ENCODE measurements at regions not wholly inside any gene's neighbourhood (a gene's known extent, or its start where the extent isn't known, plus 50 kb on each side); places are given as distances from the start of the nearest gene placed in this dataset.
A peak's percentile ranks its signal among the peaks of the same experiment; 100 is the strongest.
"Not testable (repeated sequence)": the region's sequence is repeated elsewhere in the genome, so short reads cannot be mapped to it uniquely, and the experiment has no call there.

DNA sequence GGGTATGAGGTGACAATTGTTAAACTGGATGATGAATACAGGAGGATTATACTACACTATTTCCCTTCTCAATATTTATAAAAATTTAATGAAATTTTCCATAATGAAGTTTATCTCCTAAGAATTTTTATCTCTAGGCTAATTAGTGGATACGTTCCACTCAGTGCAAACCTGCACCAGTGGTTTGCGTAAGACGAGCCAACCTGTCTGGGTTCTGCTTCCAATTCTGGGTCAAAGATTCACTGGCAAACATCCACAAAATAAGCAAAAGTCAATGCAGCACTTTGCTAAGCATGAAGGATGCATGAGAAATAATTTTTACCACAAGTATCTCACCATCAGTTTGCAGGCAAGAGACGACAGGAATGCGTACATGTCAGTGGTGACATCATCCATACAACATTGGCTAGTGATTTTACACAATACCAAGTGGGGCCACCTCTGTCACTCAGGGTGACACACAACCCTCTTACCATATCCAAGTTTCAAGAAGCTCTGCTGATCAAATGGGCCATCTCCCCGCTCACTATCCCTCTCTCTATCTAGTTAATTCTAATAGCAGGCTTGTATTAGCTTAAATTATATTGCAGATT is 51.7 kb downstream of the FAM50B start:
- no peak for DNase-seq

DNA sequence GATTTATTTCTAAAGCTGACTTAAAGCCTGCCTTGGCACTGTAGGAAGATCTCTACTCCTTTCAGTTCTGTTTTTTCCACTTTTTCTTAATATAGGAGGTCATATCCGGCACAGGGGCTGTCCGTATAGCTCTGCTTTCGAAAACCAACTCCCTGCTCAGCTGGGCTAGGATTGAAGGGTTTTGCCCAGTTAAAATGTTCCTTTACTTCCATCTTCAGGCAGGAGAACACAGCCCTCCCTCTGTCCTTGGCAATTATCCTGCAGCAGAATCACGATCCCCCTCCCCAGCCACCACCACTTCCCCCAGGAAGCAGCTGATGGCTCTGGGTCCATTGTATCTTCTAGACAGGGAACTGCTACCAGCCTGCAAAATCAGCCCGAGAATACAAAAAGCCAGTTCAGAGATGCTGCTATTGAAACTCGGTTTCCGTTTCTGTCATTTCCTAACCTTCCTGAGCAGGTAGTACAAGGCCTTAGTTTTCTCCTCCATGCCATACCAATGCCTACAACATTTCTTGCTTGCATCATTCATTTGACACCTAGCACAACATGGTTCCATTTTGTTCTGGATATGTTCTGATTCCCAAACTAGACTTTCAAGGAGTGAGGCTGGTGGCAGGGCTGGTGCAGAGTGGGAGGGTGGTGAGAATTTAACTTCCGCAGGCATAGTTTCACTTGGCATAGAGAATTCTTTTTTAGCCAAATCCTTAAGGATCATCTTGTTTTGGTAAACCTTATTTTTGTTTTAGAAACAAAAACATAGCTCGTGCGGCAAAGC is 53.9 kb downstream of the FAM50B start:
- no peak for DNase-seq

DNA sequence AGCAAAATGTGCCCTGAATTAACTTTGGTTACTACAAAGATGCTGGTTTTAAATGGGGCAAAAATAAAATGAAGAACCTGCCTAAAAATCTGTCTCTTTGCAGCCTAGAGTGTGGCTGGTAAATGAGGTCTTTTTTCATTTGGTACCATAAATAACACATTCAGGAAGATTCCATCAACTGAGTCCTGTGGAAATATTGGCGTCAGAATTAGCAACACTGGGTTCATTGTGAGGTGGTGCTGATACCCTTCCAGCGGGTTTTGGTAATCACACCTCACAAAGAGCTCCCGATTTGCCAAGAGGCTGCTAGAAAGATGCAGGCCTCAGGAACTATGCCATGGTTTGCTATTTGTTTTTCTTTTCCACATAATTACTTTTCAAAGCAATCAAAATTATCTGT is 55.3 kb downstream of the FAM50B start:
- no peak for DNase-seq

DNA sequence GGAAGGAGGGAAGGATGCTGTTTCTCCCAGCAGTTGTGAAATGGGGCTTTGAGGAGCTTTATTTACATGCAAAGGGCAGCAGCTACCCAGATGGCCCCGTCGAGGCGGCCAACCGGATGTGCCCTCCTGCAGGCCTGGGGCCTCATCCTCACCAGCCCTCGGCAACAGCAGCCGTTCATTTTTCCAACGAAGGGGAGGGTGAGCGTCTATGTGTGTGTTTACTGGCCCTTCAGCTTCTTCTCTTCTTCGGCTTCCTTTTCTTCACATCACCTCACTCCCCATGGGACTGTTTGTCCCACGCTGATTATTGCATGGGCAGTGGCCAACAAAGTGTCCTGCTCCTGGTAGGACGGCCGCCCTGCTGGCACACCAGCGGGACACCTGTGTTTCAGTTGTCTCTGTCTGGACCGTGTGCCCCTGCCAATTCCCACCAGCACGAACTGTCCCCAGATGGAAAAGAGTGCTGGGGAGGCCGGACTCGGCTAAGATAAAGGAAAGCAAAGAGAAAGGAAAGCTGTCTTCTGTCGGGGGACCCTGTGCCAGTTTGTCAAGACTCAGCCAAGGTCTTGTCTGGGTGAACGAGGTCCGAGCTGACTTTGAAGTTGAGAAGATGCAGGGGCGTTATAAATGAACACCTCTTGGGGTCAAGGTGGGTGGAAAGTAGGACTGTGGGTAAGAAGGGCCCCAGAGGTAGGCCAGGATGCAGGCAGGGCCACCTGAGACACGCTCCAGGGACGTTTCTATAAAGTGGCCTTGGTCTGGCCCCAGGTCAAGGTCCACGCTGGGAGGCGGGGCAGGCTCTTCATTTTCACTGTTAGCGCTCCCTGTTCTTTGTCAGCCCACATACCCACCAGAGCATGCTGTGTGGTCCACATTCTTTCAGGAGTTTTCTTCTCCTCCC is 57.0 kb downstream of the FAM50B start:
- no peak for DNase-seq

DNA sequence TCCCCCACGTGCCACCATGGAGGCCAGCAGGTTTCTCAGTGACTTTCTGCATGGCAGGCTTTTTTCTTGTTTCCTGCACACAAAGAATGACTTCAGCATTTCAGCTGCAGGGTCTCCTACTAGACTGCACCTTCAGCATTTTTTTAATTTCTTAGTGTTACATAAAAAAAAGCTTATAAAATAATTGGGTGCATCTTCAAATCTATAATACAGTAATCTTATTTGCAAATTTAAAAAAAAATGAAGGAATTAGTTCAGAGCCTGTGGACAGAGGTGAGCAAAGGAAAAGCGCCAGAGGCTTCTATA is 57.6 kb downstream of the FAM50B start:
- no peak for DNase-seq

DNA sequence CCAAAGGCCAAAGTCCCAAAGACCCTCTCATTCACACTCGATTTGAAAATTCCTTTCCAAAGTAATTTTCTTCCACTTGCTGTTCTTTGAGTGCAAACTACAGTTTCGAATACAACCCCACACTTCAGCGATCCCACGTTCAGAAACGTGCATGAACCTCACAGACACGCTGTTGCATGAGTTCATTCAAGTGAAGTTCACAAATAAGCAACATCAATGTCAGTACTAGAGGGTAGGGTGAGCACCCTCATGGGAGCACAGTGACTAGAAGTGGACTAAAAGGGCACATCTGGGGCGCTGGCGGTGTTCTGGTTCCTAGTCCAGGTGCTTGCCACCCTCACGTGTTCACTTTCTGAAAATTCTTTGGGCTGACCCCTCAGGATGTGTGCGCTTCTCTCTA is 59.0 kb downstream of the FAM50B start:
- no peak for DNase-seq

DNA sequence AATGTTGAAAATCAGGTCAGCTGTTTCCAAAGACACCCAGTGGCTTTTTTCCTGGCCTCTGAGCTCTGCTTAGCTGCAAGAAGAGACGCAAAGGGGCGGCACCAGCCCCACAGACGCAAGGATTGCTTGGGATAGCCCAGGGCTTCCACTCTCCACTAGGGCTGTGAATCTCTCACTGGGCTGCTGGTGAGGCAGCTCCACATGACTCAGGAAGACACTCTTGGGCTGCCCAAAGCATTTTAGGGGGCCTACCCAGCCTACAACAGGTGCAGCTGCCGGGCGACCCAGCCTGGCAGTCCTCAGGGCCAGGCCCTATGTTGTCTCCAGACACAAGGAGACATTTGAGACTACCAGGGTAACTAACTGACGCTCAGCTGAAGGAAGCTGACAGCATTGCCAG is 59.8 kb downstream of the FAM50B start:
- DNase-seq, result no peak

DNA sequence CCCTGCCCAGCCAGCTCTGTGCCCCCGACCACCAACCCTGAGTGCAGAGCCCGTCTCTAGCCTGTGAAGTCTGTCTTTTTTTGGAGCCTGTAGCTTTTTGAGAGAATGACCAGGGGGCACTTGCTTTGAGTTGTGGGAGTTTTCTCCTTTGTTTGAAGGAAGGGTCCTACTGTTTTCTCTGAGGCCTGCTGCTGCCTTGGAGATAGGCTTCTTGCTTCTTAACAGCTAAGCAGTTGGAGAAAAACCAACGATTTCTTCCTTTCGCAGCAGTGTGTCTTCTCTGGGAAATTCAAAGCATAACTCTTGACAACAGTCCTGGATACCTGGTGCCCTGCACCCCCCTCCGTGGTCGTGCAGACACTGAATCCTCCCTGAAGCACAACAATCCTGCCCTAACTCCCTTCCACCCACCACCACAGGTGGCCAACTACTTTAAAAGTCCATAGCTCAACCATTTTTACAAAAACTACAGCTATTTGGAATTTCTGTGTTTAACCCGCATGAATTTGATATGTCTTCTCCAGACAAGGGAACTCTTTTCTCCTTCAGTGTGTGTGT is 61.0 kb downstream of the FAM50B start:
- no peak for DNase-seq

DNA sequence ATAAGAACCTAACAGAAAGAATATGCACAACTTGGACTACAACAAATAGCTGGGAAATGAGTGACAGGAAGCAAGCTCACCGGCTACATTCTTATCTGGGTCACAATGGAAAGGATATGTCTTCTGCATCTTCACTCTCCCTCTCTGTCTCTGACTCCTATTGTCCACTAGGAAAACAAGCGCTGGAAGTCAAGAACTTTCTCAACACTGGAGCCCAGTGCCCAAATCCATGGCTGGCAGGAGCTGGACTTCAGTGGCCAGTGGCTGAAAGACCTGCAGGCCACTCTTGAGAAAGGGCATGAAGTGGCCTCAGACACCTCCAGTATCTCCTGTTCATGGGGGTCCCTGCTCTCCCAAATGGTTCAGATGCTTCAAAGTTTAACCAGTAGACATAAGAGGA is 62.0 kb downstream of the FAM50B start:
- DNase-seq, result no peak

DNA sequence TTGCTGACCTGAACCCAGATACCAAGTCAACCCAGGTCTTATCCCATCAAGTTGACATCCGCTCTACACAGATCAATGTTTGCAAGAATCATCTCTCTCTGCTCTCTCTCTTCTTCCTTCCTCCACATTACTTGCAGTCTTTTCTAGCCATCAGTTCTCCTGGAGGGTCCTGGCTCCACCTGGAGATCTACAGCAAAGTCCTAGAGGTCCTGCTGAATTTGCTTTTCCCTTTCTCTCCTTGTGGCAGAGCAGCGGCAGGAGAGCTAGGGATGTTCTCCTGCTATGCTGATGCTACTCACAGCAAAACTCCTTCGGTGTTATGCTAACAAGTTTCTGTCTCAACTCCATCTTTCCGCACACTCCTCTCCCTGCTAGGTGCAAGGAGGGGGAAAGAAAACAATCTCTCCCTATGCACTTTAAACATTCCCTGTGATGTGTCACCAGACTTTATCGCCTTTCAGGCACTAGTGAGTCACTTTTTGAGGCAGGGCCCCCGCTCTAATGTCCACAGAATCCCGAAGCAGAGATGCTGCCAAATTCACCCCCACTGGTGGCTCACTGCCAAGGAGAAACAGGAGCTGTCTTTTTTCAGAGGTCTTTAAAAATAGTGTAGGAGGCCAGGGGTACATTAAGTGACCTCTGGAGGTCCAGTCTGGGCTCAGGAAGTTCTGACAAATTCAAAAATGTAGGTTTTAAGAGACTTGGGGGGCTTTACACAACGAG is 62.6 kb downstream of the FAM50B start:
- peak; percentile 19 for DNase-seq

DNA sequence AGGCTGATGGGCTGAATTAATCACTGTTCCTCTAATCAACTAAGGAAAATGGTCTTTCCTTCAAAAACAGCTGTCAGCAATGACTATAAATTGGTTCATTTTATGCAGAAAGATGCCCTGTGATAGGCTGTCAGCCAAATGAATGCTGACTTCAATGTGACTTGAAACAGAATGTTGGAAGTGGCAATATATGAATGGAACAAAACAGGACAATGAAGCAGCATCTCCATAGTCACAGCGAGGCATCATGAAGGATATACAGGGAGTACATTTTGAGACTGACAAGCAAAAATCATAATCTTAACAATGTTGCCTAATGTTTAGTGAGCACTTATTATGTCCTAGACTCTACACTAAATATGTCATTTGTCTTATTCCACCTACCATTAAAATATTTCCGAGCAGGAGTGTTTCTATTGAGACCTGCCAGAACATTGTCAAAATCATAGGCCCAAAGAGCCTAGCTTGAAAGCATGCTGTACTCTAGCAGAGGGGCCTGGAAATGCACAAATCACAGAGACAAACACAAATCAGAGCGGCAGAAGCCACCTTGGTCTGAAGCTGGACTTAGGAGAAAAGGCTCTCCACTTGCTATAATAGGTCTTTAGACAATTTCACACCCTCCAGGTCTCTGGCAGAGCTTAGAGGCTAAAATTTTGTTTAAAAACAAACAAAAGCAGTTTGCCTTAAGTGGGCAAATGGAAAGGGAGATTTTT is 63.3 kb downstream of the FAM50B start:
- no peak for DNase-seq

DNA sequence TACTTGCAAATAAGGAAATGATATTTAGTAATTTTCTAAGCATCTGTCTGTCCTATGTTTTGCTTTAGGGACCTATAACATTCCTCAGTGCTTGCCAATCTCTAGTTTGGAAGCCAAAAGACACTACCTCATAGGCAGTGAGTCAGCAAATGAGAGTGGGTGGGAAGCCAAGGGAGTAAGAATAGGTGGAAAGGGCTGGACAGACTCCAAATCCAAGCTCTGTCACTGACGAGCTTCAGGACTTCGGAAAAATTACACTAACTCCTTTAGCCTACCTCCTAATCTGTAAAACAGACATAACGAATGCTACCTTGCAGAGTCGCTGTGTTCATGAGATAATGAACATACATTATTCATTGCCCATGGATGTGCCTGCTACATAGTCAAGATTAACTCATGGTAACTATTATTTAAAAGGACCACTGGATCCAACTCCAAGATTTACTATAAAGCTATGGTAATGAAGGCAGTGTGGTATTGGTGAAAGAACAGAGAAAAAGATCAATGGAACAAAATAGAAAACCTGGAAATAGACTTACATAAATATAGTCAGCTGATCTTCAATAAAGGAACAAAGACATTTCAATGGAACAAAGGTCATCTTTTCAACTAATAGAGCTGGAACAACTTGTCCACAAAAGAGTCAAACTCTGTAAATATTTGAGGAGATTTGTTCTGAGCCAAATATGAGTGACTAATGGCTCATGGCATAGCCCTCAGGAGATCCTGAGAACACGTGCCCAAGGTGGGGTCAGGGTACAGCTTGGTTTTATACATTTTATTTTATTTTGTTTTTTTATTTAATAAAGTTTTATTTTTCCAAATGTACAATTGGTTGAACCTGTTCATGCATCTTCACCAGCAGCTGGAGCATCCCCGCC is 64.1 kb downstream of the FAM50B start:
- DNase-seq, result peak; percentile 38

DNA sequence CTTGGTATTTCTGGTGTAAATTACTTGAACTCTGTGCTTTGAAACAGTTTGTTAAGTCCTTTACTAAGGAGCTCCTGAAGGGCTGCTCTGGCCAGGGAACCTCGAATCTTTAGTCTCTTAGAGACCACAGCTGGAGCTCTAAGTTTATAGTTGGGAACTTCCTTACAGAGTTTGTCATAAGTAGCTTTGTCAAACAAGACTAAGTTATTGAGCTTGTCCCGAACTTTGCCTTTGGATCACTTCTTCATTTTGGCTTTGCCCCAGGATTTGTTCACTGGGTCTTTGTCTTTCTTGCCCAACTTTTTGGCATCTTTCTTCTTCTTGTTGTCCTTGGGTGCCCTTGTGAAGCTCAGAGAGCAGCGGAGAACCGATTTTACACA is 64.8 kb downstream of the FAM50B start:
- no peak for DNase-seq

DNA sequence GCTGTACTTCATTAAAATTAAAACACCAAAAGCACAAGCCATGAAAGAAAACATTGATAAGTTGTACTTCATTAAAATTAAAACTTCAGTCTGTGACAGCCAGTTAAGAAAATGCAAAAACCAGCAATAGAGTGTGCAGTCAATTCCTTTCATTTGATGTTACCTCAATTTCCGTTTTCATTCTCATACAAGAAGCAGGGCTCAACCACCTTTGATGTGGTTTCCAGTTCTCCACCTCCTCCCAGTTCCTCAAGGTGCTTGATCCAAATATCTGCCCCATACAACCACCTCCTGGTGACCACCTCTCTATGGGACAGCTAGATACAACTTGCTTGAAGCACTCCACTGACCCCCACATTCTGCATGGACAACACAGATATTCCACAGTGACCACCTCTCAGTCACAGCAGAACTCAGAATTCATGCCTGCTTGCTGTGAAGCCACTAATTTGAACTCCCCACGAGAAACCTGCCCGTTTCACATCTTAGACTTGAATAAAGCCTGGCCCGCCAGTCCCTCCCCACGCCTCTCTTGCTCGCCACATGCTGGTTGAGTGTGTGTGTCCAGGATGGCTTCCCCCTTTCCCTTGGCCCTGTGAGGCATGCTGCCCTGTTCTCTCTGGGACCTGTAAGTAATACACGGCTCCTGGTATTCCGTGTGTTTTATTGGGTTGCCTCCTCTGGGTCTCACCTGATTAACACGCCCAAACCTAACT is 66.1 kb downstream of the FAM50B start:
- DNase-seq, result no peak

DNA sequence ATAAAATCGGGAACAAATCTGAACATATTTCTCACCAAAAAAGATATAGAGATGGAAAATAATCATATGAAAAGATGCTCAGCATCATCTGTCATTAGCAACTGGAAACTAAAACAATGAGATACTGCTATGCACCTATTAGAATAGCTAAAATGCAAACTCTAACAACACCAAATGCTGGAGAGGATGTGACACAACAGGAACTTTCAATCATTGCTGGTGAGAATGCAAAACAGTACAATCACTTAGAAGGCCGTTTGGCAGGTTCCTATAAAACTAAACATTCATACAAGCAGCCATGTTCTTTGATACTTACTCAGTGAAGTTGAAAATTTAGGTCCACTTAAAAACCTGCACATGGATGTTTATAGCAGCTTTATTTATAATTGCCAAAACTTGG is 67.0 kb downstream of the FAM50B start:
- no peak for DNase-seq

DNA sequence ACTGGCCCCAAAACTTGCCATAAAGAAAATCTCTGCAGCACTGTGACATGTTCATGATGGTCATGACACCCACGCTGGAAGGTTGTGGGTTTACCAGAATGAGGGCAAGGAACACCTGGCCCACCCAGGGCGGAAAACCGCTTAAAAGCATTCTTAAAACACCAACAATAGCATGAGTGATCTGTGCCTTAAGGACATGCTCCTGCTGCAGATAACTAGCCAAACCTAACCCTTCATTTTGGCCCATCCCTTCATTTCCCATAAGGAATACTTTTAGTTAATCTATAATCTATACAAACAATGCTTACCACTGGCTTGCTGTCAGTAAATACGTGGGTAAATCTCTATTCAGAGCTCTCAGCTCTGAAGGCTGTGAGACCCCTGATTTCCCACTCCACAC is 67.6 kb downstream of the FAM50B start:
- not testable (repeated sequence) for DNase-seq

DNA sequence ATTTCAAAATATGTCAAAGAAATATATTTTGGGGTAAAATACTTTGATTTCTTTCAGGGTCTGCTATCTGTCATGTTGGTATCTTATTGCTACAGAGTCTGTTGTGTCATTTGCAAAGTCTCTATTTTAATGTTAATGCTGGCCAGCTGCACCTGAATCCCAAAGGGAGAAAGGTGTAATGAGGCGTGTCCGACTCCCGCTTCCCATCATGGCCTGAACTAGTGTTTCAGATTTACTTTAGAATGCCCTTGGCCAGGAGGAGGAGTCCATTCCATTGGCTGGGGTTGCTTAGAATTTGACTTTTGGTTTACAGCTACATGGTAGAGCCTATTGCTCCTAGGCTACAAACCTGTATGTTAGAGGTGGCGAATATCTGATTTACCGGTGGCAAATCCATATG is 69.3 kb downstream of the FAM50B start:
- no peak for DNase-seq

DNA sequence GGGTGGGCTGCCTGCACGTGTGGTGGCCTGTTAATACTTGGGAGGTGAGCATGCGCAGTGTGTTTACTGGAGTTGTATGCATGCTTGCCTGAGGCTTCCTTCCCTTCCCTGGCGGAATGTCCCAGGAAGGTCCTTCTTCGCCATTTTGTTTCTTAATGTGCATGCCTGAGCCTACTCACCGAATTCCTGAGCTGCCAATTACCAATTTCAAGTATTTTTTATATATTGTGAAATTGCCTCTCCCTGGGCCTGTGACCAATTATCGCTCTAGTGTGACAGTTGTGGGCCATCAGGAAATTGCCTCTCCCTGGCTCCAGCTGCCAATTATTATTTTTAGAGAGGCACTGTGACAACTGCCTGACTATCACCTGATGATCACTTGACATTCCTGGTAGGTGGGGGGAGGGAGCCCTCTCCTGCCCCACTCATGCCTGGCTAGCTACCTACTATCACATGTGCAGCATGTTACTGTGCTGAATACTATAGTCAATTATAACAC is 70.0 kb downstream of the FAM50B start:
- DNase-seq, result no peak

DNA sequence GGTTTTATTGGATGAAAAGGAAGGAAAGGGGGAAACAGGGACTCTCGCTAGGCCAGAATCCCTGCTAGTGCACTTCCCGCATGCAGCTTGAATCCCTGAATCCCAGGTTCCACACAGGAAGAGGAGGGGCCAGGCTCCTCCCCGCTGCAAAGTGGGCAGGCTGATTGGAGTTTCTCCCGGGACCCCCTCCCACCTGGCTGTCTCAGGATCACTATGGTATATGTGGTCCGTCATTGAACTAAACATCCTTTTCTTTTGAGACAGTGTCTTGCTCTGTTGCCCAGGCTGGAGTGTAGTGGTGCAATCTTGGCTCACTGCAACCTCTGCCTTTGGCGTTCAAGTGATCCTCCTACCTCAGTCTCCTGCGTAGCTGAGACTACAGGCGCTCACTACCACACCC is 70.7 kb downstream of the FAM50B start:
- no peak for DNase-seq

DNA sequence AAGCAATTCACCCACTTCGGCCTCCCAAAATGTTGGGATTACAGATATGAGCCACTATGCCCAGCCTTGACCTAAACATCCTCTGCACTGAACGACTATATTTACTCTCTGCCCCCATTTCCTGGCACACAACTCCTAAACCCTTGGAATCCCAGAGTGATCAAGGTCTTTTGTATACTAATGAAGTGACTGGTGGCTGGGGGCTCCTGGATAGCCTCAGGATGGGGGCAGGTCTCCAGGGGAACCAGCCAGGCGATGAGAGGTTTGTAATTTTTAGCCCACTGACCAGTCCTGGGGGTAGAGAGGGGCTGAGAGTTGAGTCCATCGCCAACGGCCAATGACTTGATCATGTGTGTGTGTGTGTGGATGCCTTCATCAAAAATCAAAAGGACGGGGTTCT is 71.1 kb downstream of the FAM50B start:
- DNase-seq, result no peak
